ENCODE measurements at regions not wholly inside any gene's neighbourhood (a gene's known extent, or its start where the extent isn't known, plus 50 kb on each side); places are given as distances from the start of the nearest gene placed in this dataset.

GRCh38 chr17:70437656-70438055 lies 268.3 kb downstream of the KCNJ2 start:
- H3K27ac ChIP-seq (ENCODE audit: low read depth) = no peak overlapping the region
- ATAC-seq (no peak), DNase-seq (ENCODE audit: low spot score) (no peak)
- no peaks in the 10 kb centered on the region for H3K79me2 ChIP-seq (replicated peaks; ENCODE audit: insufficient read depth)
- TF ChIP-seq JUNB (IDR thresholded peaks at IDR 0.05; ENCODE audit: unreplicated experiment) (no peak), ETS1 (IDR thresholded peaks at IDR 0.05) (no peak), CTCF (conservative IDR thresholded peaks at IDR 0.05; ENCODE audit: low read depth in 2 of 2) (no peak), EZH2 (IDR thresholded peaks at IDR 0.05; ENCODE audit: low read depth, unreplicated experiment) (no peak)
- no peaks in the 10 kb centered on the region for H4K20me1 ChIP-seq (replicated peaks; ENCODE audit: insufficient read depth)
- H3K4me2 ChIP-seq = no peak overlapping the region
- H3K27me3 ChIP-seq (ENCODE audit: insufficient read depth) = no peaks in the 10 kb centered on the region
- Mint-ChIP-seq H3K36me3 (ENCODE audit: low read depth) (no peaks in the 10 kb centered on the region), H3K4me1 (peaks cover 11% of the 10 kb centered on the region; the same call in 2 of the 3 replicates), H3K27me3 (ENCODE audit: insufficient read depth, low read depth, poor library complexity) (no peaks in the 10 kb centered on the region), H3K4me3 (no peak overlapping the region), H3K27ac (no peak overlapping the region; the same call in 1 of the 2 replicates), H3K9me3 (no peaks in the 10 kb centered on the region)
- H3K9me2 ChIP-seq (ENCODE audit: insufficient read depth) = no peaks in the 10 kb centered on the region
- H2AFZ ChIP-seq = 0 out of 2 replicates have a peak overlapping the region, but pooled peaks have one; percentile 29
- no peaks in the 10 kb centered on the region for H3K36me3 ChIP-seq (ENCODE audit: insufficient read depth)
- H3K4me1 ChIP-seq (ENCODE audit: insufficient read depth) = 0 out of 2 replicates have a peak, but pooled peaks cover 7% of the 10 kb centered on the region
- H3K4me3 ChIP-seq = no peak overlapping the region
- H3F3A ChIP-seq (replicated peaks; ENCODE audit: low read depth) = no peaks in the 10 kb centered on the region

- H3K4me1 Mint-ChIP-seq = peaks cover 2% of the 10 kb centered on the region
- no peak overlapping the region for H3K27ac ChIP-seq (ENCODE audit: low read depth)
- H3K9me2 ChIP-seq (ENCODE audit: insufficient read depth) = peaks cover 8% of the 10 kb centered on the region; the same call in 1 of the 2 replicates
- no peak overlapping the region for H3K4me3 Mint-ChIP-seq
- no peaks in the 10 kb centered on the region for H3K36me3 ChIP-seq (ENCODE audit: insufficient read depth)
- no peaks in the 10 kb centered on the region; the same call in 2 of the 3 replicates for H3K36me3 Mint-ChIP-seq (ENCODE audit: low read depth)
- no peak overlapping the region for H3K4me3 ChIP-seq
- H3K4me1 ChIP-seq (ENCODE audit: insufficient read depth) = peaks cover 14% of the 10 kb centered on the region
- ATAC-seq (no peak), DNase-seq (ENCODE audit: low spot score) (no peak)
- no peaks in the 10 kb centered on the region for H3K79me2 ChIP-seq (replicated peaks; ENCODE audit: insufficient read depth)
- H3K4me2 ChIP-seq = no peak overlapping the region
- H4K20me1 ChIP-seq (replicated peaks; ENCODE audit: insufficient read depth) = no peaks in the 10 kb centered on the region
- H3K9me3 Mint-ChIP-seq = peaks cover 12% of the 10 kb centered on the region; the same call in 2 of the 3 replicates
- H3F3A ChIP-seq (replicated peaks; ENCODE audit: low read depth) = no peaks in the 10 kb centered on the region
- no peaks in the 10 kb centered on the region for H3K27me3 Mint-ChIP-seq (ENCODE audit: insufficient read depth, low read depth, poor library complexity)
- no peaks in the 10 kb centered on the region for H3K27me3 ChIP-seq (ENCODE audit: insufficient read depth)
- no peak overlapping the region for H3K27ac Mint-ChIP-seq
- H2AFZ ChIP-seq = no peak overlapping the region
- TF ChIP-seq ETS1 (IDR thresholded peaks at IDR 0.05) (no peak), ZNF331 (CRISPR knock-in tag; IDR thresholded peaks at IDR 0.05; ENCODE audit: low read depth) (no peak), ZNF114 (CRISPR knock-in tag; IDR thresholded peaks at IDR 0.05) (no peak), EZH2phosphoT487 (IDR thresholded peaks at IDR 0.05; ENCODE audit: unreplicated experiment) (no peak), CREB1 (CRISPR knock-in tag; IDR thresholded peaks at IDR 0.05; ENCODE audit: low read depth) (no peak), CTCF (conservative IDR thresholded peaks at IDR 0.05; ENCODE audit: low read depth in 2 of 2) (no peak), JUNB (IDR thresholded peaks at IDR 0.05; ENCODE audit: unreplicated experiment) (no peak), STAT1 (IDR thresholded peaks at IDR 0.05; ENCODE audit: unreplicated experiment) (no peak), REST (IDR thresholded peaks at IDR 0.05; ENCODE audit: unreplicated experiment) (no peak)
Observed at GRCh38 chr17:70446446-70446845, 277.1 kb downstream of the KCNJ2 start.

All from GM23338 (cell line).